ENCODE measurements at regions not wholly inside any gene's neighbourhood (a gene's known extent, or its start where the extent isn't known, plus 50 kb on each side); places are given as distances from the start of the nearest gene placed in this dataset.

GRCh38 chr9:27943501-27943900, 370.2 kb upstream of the C9orf72 start (continued):
- TF ChIP-seq BCLAF1 (IDR thresholded peaks at IDR 0.05) (no peak), MTA3 (IDR thresholded peaks at IDR 0.05; ENCODE audit: borderline replicate concordance, low read length) (no peak)

- RAD21 ChIA-PET (ENCODE audit: unreplicated experiment) = no interaction called here
- no peak overlapping the region for H3K4me3 ChIP-seq
- BruUV-seq (replicated peaks) = no TSS peak
- POLR2A ChIA-PET = no interaction called here
- no peak for FAIRE-seq
- no peak overlapping the region for H3K9ac ChIP-seq (ENCODE audit: control insufficient read depth, insufficient read depth, low read length)
- no peak overlapping the region for H3K4me2 ChIP-seq (ENCODE audit: control insufficient read depth, insufficient read depth)
- 0% methylated on average over 1 of the region's 1 CpG for WGBS (ENCODE audit: insufficient coverage, insufficient replicate concordance, low lambda C conversion rate, missing lambda C conversion rate)
- H3K36me3 ChIP-seq (ENCODE audit: control insufficient read depth in 2 of 2, insufficient read depth in 2 of 2, low read length in 1 of 2) = no peaks in the 10 kb centered on the region
- no peak for ATAC-seq
- H3K4me1 ChIP-seq (ENCODE audit: control insufficient read depth, insufficient read depth, low read length) = no peaks in the 10 kb centered on the region
- H3K9me3 ChIP-seq (replicated peaks; ENCODE audit: control insufficient read depth, insufficient read depth, low read length) = no peaks in the 10 kb centered on the region
- H3K79me2 ChIP-seq (ENCODE audit: control insufficient read depth, insufficient read depth, low read length) = no peaks in the 10 kb centered on the region
- CTCF ChIA-PET = no interaction called here
- no peak overlapping the region for H3K27ac ChIP-seq (ENCODE audit: control insufficient read depth, insufficient read depth)
- intact Hi-C loops (cut with micrococcal nuclease; ENCODE audit: unreplicated experiment) = no loop called here
- no peak for DNase-seq (ENCODE audit: low read depth, low spot score)
- in situ Hi-C loops (cut with MboI) = no loop called here
- no peak overlapping the region for H2AFZ ChIP-seq (ENCODE audit: control insufficient read depth, low read depth, low read length)
- SMC1A ChIA-PET (ENCODE audit: uncharacterized antibody, unreplicated experiment) = interaction anchor here (0.6 to 1.6 kb wide), 2 partner anchors 20 kb away, joined by 3 read pairs; no protein-coding TSS in a partner anchor
- H4K20me1 ChIP-seq (ENCODE audit: control insufficient read depth, insufficient read depth) = no peaks in the 10 kb centered on the region
- H3K27me3 ChIP-seq (replicated peaks in 1 of 2; ENCODE audit: control insufficient read depth in 2 of 2, insufficient read depth in 2 of 2, low read length in 1 of 2) = no peaks in the 10 kb centered on the region
- TF ChIP-seq HDAC6 (IDR thresholded peaks at IDR 0.05; ENCODE audit: unreplicated experiment) (no peak), SRF (IDR thresholded peaks at IDR 0.05; ENCODE audit: low read depth in 2 of 2, low read length in 2 of 2) (no peak), ZBTB11 (CRISPR knock-in tag; IDR thresholded peaks at IDR 0.05) (no peak), BRCA1 (IDR thresholded peaks at IDR 0.05; ENCODE audit: low read depth, low read length) (no peak), TCF7 (IDR thresholded peaks at IDR 0.05; ENCODE audit: borderline replicate concordance) (no peak), KAT2A (conservative IDR thresholded peaks at IDR 0.05; ENCODE audit: control insufficient read depth, low read depth, low read length) (no peak), JUNB (IDR thresholded peaks at IDR 0.05) (no peak), SMARCA5 (IDR thresholded peaks at IDR 0.05) (no peak), ETV6 (conservative IDR thresholded peaks at IDR 0.05 in 1 of 2, IDR thresholded peaks at IDR 0.05 in 1 of 2; ENCODE audit: borderline replicate concordance in 1 of 2, low read depth in 1 of 2) (no peak), RAD51 (IDR thresholded peaks at IDR 0.05) (no peak), LARP7 (IDR thresholded peaks at IDR 0.05) (no peak), ATF2 (IDR thresholded peaks at IDR 0.05; ENCODE audit: low read length) (no peak), MAX (IDR thresholded peaks at IDR 0.05; ENCODE audit: low read depth, low read length) (no peak), ZBED1 (IDR thresholded peaks at IDR 0.05; ENCODE audit: borderline replicate concordance) (no peak), TBL1XR1 (IDR thresholded peaks at IDR 0.05; ENCODE audit: low read depth, low read length) (no peak), RUNX3 (IDR thresholded peaks at IDR 0.05; ENCODE audit: low read length) (no peak)
Observed at GRCh38 chr9:27945386-27945785, 372.1 kb upstream of the C9orf72 start.
